ENCODE measurements at regions not wholly inside any gene's neighbourhood (a gene's known extent, or its start where the extent isn't known, plus 50 kb on each side); places are given as distances from the start of the nearest gene placed in this dataset.

GRCh38 chr5:12072441-12072840 lies 168.2 kb upstream of the CTNND2 start:
- no peak for TF ChIP-seq CTCF (IDR thresholded peaks at IDR 0.05; ENCODE audit: insufficient read depth, low read length)
- TF ChIP-seq POLR2AphosphoS5 (IDR thresholded peaks at IDR 0.05; ENCODE audit: low read depth) = no peak
- TF ChIP-seq REST (IDR thresholded peaks at IDR 0.05; ENCODE audit: insufficient replicate concordance, low read depth) = no peak
- TF ChIP-seq GABPA (IDR thresholded peaks at IDR 0.05; ENCODE audit: low read depth) = no peak
- no peak for TF ChIP-seq SPI1 (IDR thresholded peaks at IDR 0.05; ENCODE audit: borderline replicate concordance, low read depth)
